ENCODE measurements at regions not wholly inside any gene's neighbourhood (a gene's known extent, or its start where the extent isn't known, plus 50 kb on each side); places are given as distances from the start of the nearest gene placed in this dataset.
"Not testable (repeated sequence)": the region's sequence is repeated elsewhere in the genome, so short reads cannot be mapped to it uniquely, and the experiment has no call there.

DNA sequence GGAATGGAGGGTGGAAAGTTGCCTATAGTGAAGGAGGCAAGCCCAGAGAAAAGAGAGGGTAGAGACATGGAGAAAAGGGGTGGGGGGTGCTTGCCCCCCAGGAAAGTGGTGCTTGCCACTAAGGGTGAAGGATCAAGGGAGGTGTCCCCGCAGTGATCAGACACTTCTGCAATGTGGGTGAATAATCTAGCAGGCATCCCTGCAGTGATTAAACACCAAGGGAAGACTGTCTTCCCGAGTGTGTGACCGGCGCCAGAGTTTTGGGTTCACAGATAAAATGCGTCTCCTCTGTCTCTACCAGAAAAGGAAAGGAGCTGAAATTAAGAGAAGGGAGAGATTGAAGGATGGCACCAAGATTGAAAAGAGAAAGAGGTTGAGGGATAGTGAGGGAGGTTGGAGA, 1076.9 kb downstream of the DNAJB9 start:
- not testable (repeated sequence) for DNase-seq

GRCh38 chr7:109647263-109647662, 1077.6 kb downstream of the DNAJB9 start:
- not testable (repeated sequence) for DNase-seq

DNA sequence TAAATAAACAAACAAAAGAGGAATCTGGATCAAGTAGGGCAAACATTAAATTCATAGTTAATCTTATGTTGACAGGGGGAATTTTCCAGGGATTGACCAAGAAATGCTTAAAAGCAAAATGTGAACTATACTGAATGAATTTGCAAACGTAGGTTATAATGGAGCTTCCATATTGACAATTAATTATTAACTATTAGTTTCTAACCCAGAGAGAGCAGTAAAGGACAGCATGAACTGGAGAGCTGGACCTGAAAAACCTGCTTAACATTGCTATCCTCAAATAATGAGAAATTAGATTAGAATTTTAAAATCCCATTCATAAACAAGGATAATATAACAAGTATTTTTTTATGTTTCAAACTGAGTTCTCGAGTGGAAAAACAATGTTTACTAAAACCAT, 1089.6 kb downstream of the DNAJB9 start:
- DNase-seq, result no peak

GRCh38 chr7:109660401-109660800, 1090.7 kb downstream of the DNAJB9 start:
- no peak for DNase-seq

- no peak for DNase-seq
Measured at GRCh38 chr7:109663806-109664205, 1094.1 kb downstream of the DNAJB9 start.

DNA sequence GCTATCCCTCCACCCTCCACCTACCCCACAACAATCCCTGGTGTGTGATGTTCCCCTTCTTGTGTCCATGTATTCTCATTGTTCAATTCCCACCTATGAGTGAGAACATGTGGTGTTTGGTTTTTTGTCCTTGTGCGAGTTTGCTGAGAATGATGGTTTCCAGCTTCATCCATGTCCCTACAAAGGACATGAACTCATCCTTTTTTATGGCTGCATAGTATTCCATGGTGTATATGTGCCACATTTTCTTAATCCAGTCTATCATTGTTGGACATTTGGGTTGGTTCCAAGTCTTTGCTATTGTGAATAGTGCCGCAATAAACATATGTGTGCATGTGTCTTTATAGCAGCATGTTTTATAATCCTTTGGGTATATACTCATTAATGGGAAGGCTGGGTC, 1117.6 kb downstream of the DNAJB9 start:
- DNase-seq, result not testable (repeated sequence)

DNA sequence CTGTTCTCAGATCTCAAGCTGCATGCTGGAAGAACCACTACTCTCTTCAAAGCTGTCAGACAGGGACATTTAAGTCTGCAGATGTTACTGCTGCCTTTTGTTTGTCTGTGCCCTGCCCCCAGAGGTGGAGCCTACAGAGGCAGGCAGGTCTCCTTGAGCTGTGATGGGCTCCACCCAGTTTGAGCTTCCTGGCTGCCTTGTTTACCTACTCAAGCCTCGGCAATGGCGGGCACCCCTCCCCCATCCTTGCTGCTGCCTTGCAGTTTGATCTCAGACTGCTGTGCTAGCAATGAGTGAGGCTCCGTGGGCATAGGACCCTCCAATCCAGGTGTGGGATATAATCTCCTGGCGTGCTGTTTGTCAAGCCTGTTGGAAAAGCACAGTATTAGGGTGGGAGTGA, 1122.9 kb downstream of the DNAJB9 start:
- DNase-seq, result not testable (repeated sequence)

DNA sequence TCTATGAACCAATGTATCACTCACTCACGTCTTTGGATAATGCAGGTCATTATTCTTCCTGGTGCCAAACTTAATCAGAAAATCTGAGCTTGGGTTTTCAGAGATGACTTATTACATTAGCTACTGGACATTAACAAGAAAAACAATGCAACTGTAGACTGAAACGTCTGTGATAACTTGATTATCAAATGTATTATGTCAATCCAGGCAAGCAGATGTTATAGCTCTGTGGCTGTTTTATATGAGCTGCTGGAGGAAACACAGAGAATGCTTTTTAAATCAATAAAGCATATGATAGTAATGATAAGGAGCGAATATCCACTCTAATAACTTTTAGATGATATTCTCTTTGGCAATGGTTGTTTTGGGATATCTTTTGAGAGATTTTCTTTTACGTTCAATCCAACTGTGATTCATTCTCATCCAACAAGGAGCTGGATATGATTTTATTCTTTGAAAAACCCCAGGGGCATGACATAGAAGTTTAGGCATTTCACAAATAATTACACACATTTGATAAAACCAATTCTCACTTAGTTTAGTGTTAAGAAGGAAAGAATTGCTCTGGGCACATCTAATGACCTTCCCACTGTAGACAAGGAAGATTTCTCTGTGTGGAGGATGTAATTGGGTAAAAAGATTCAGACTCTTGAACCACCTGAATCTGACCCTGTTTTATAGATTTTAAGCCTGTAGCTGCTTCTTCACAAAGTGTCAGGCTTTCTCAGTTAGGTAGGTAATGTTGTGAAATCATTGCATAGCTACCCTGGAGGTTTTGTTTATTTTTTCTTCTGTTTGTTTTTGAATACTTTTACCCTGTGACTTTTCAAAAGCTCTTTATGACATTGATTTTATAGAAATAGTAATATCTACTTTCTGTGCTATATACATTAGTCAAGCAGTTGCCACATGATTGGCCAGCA, 1124.7 kb downstream of the DNAJB9 start:
- DNase-seq, result no peak

DNA sequence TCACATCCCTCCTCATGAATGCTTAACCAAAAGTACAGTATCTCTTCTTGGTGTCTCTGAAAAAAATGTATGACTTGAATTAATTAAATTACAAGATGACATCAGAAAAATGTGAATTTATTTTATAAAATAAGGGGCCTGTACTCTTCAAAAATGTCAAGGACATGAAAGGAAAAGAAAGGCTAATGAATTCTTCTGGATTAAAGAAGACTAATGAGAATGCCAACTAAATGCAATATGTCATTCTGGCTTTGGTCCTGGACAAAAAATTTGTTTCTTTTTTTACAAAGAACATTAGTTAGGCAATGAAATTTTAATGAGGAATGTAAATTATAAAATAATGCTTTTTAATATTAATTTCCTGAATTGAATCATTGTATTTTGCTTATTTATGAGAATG, 1125.7 kb downstream of the DNAJB9 start:
- DNase-seq, result no peak

GRCh38 chr7:109696723-109697122, 1127.0 kb downstream of the DNAJB9 start:
- no peak for DNase-seq

DNA sequence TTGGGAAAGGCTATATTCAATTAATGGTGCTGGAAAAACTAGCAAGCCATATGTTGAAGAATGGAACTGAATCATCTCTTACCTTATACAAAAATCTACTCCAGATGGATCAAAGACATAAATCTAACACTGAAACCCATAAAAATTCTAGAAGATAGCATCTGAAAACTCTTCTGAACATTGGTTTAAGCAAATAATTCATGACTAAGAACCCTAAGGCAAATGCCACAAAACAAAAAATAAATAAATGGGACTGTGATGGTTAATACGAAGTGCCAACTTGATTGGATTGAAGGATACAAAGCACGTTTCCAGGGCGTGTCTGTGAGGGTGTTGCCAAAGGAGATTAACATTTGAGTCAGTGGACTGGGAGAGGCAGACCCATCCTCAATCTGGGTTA, 1130.0 kb downstream of the DNAJB9 start:
- no peak for DNase-seq

DNA sequence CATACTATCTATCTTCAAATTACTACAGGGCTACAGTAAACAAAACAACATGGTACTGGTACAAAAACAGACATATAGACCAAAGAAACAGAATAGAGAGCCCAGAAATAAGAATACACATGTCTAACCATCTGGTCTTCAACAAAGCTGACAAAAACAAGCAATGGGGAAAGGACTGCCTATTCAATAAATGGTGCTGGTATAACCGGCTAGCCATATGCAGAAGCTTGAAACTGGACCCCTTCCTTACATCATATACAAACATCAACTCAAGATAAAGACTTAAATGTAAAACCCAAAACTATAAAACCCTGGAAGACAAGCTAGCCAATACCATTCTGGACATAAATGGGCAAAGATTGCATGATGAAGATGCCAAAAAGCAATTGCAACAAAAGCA, 1143.7 kb downstream of the DNAJB9 start:
- DNase-seq, result no peak

DNA sequence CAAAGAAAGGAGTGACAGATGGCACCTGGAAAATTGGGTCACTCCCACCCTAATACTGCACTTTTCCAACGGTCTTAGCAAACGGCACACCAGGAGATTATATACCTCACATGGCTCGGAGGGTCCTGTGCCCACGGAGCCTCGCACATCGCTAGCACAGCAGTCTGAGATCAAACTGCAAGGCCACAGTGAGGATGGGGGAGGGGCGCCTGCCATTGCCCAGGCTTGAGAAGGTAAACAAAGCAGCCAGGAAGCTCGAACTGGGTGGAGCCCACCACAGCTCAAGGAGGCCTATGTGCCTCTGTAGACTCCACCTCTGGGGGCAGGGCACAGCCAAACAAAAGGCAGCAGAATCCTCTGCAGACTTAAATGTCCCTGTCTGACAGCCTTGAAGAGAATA, 1149.7 kb downstream of the DNAJB9 start:
- DNase-seq, result not testable (repeated sequence)

- DNase-seq, result no peak
Measured at GRCh38 chr7:109734601-109735000, 1164.9 kb downstream of the DNAJB9 start.

DNA sequence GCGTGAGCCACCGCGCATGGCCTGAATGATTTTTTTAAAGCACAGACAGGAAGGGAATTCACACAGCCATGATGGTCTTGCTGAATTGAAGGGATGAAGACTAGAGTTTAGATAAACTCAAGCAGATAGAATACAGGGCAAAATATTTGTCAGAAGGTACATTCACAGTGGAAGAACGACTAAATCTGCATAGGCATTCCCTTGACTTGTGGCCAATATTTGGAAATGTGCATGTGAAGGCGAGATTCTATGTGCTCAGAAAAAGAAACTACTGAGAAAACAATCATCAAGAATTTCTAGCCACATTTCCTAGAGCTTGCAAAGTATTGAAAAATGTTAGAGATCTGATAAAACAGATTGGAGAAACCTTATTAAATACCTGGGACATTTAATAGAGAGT, 1166.2 kb downstream of the DNAJB9 start:
- DNase-seq, result no peak

DNA sequence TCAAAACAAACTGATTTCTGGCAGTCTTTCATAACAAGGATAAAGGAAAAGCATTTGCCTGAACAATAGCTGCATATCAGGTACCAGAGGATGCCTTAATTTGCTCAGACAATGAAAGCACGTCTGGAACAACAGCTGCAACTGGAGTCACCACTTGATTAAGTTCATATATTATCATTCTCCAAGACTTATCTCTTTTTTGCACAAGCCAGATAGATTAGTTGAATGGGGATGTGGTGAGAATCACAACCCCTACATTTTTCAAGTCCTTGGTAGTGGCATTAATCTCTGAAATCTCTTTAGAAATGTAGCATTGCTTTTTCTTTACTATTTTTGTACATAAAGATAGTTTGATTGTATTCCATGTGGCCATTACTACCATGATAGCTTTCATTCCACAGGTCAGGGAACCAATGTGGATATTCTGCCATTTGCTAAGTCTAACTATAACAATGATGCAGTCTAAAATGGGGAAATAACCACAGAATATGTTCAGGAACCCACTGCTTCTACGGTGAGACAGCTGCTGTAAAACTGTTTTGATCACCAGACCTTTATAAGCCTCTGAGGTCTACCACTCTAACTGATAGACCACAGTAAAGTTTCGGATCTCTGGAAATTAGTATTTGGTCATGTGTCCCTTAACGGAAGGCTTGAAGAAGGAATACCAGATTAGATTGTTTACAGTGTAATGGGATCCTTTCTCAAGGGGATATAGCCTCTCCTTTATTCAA, 1176.2 kb downstream of the DNAJB9 start:
- no peak for DNase-seq

DNA sequence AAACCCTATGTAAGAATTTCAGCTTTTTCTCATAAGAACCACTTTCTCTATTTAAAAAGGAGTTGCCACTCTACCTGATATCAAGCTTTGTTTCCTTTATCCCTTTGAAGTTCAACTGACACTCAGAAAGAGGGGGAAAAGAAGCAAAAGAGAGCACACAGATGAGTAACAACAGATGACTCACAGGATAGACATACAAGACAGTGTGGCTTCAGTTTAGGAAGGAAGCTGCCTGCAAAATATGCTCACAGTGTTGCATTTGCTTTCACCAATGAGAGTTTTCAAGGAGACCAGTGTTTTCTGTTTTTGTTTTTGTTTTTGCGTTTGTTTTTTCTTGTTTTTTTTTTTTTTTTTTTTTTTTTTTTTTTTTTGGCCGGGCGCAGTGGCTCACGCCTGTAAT, 1181.6 kb downstream of the DNAJB9 start:
- no peak for DNase-seq

GRCh38 chr7:109752068-109752467, 1182.4 kb downstream of the DNAJB9 start:
- no peak for DNase-seq

- DNase-seq, result no peak
Measured at GRCh38 chr7:109757713-109758112, 1188.0 kb downstream of the DNAJB9 start.

GRCh38 chr7:109763611-109764010, 1193.9 kb downstream of the DNAJB9 start:
- no peak for DNase-seq

GRCh38 chr7:109772161-109772560, 1202.5 kb downstream of the DNAJB9 start:
- DNase-seq, result no peak

GRCh38 chr7:109782806-109783205, 1213.1 kb downstream of the DNAJB9 start:
- DNase-seq, result no peak

GRCh38 chr7:109806548-109806947, 1236.9 kb downstream of the DNAJB9 start:
- DNase-seq, result no peak

GRCh38 chr7:109821156-109821555, 1251.5 kb downstream of the DNAJB9 start:
- no peak for DNase-seq

Measured in NCI-H510A treated with DMSO at 0.1 percent for 48 hours (cell line).